AG04450 (cell line): ENCODE measurements at regions not wholly inside any gene's neighbourhood (a gene's known extent, or its start where the extent isn't known, plus 50 kb on each side); places are given as distances from the start of the nearest gene placed in this dataset.

Source experiments
- CTCF ChIA-PET: fragments of 300-600, 350-600 bp; formaldehyde crosslinking; extraction: SDS; loops from one replicate; lab custom pipeline; 2022; ENCODE audit warnings: antibody characterized with exemption, inconsistent platforms; lab: Charles Lee
- POLR2A ChIA-PET: fragments of 350-600 bp; formaldehyde crosslinking; extraction: SDS; loops from one replicate; lab custom pipeline; 2021; ENCODE audit warnings: antibody characterized with exemption, inconsistent platforms; lab: Yijun Ruan, JAX
- DNase-seq: peaks from one replicate; pipeline ENCODE4 v3.0.0-alpha.2; 2011; ENCODE audit warnings: low read depth, low spot score
- H3K27ac ChIP-seq: one replicate; pipeline ENCODE4 v1.5.1; 2012; ENCODE audit warnings: low read depth, low read length, control low read depth
- H3K27me3 ChIP-seq: one replicate; pipeline ENCODE4 v1.6.0; 2012; ENCODE audit warnings: low read length; ENCODE audit not compliant: control insufficient read depth, insufficient read depth
- H3K4me3 ChIP-seq: 2 replicates; pipeline ENCODE4 v1.5.1; 2011; ENCODE audit warnings: mild to moderate bottlenecking, low read depth, low read length, control low read depth
- H3K9me3 ChIP-seq: 2 replicates; pipeline ENCODE4 v1.5.1; 2012; ENCODE audit warnings: low read length; ENCODE audit not compliant: control insufficient read depth, insufficient read depth
- TF ChIP-seq, protein P1 (sequence below): IDR thresholded peaks from 2 replicates; pipeline ENCODE4 v1.5.1; 2011; ENCODE audit warnings: low read depth, low read length, control low read depth, inconsistent platforms

DNA sequence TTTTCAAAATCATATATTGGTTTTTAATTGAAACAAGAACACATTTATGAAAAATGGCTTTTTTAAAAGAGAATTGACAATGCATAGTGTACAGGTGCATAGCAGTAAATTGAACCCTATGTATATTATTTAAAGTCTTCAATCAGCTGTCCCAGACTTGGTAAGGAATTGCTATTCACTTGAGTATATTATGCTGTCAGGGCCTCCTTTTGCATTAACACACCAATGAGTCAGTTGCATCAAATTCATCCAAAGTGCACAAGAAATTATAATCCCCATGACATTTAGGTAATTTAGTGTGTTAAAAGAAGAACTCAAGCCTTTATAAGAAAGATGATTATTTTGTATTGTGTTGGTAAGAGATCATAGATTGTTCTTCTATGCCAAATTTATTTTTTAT, 748.8 kb upstream of the RIOK2 start:
- Histone ChIP-seq H3K27me3 (no peaks in the 10 kb centered on the region), H3K27ac (no peak overlapping the region), H3K4me3 (no peak overlapping the region), H3K9me3 (no peaks in the 10 kb centered on the region)
- TF ChIP-seq, protein P1, sequence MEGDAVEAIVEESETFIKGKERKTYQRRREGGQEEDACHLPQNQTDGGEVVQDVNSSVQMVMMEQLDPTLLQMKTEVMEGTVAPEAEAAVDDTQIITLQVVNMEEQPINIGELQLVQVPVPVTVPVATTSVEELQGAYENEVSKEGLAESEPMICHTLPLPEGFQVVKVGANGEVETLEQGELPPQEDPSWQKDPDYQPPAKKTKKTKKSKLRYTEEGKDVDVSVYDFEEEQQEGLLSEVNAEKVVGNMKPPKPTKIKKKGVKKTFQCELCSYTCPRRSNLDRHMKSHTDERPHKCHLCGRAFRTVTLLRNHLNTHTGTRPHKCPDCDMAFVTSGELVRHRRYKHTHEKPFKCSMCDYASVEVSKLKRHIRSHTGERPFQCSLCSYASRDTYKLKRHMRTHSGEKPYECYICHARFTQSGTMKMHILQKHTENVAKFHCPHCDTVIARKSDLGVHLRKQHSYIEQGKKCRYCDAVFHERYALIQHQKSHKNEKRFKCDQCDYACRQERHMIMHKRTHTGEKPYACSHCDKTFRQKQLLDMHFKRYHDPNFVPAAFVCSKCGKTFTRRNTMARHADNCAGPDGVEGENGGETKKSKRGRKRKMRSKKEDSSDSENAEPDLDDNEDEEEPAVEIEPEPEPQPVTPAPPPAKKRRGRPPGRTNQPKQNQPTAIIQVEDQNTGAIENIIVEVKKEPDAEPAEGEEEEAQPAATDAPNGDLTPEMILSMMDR, result no peak
- DNase-seq, result no peak
- POLR2A ChIA-PET, result no interaction called here
- CTCF ChIA-PET, result interaction anchor here (0.7 kb wide), 1 partner anchor 943 kb away, joined by 3 read pairs; no protein-coding TSS in a partner anchor

DNA sequence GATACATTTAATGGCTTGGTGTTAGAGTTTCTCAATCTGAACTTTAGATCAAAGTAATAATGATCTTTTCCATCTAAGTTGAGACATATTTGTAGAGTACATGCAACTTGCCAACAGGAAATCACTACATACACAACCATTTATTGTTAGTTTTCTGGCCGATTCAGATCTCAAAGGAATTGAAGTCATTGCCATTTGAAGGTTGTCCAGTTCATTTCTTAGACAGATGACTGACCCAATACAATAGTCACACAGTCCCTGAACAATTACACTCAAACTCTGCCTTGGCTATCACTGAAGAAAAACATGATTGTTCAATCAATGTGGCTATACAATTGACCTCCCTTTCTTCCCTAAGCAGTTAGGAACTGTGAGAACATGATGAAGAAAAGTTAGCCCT, 753.2 kb upstream of the RIOK2 start:
- CTCF ChIA-PET, result no interaction called here
- no peak overlapping the region for H3K4me3 ChIP-seq
- TF ChIP-seq, protein P1, result no peak
- H3K9me3 ChIP-seq, result no peaks in the 10 kb centered on the region
- H3K27me3 ChIP-seq, result no peaks in the 10 kb centered on the region
- H3K27ac ChIP-seq, result no peak overlapping the region
- DNase-seq, result no peak
- POLR2A ChIA-PET, result no interaction called here

DNA sequence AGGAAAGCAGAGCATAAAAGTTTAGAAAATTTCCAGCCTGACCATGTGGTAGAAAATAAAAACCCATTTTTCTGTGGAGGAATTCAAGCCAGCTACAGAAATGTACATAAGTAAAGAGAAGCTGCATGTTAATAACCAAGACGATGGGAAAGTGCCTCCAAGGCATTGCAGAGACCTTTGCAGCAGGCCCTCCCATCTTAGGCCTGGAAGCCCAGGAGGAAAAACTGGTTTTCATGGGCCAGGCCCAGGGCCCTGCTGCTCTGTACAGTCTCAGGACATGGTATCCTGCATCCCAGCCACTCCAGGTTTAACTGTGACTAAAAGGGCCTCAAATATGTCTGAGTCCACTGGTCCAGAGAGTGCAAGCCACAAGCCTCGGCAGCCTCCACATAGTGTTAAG, 754.8 kb upstream of the RIOK2 start:
- CTCF ChIA-PET, result no interaction called here
- Histone ChIP-seq H3K9me3 (no peaks in the 10 kb centered on the region), H3K27me3 (no peaks in the 10 kb centered on the region), H3K27ac (no peak overlapping the region), H3K4me3 (no peak overlapping the region)
- POLR2A ChIA-PET, result no interaction called here
- TF ChIP-seq, protein P1, result no peak
- no peak for DNase-seq

DNA sequence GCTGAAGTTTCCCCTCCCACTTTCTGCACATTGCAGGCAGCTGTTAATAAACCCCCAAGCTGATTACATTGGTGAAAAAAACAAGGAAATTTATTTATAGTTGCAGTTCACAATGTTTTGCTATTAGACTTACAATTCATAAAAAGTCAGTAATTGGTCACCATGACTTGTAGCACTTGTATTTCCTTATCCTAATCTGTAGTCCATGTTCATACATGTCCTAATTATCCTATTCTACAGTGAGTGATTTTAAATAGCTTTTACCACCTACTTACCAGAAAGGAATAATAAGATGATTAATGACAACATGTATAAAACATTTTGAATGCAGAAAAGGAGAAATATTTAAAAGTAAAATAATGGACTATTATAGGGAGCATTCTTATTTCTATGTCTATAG, 760.0 kb upstream of the RIOK2 start:
- H3K27me3 ChIP-seq, result no peaks in the 10 kb centered on the region
- H3K27ac ChIP-seq, result no peak overlapping the region
- no peak overlapping the region for H3K4me3 ChIP-seq
- TF ChIP-seq, protein P1, result no peak
- no peaks in the 10 kb centered on the region for H3K9me3 ChIP-seq
- POLR2A ChIA-PET, result no interaction called here
- CTCF ChIA-PET, result no interaction called here
- DNase-seq, result no peak

DNA sequence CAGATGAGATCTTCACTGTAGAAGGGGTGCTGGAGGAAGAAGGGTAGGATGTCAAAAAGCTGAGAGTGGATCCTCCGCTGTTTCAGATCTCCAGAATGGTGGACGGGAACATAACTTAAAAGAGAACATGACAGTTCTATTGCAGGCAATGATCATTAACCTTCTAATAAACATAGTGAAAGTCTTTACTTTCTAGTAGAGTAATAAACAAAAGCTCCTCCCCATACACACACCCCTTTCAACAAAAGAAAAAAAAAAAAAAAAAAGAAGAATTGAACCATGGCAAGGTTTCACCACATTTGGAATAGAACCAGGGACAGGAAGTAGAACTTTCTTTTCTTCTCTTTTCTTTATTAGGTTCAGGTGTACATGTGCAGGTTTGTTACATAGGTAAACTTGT, 768.1 kb upstream of the RIOK2 start:
- TF ChIP-seq, protein P1, result no peak

More for the DNA sequence above, 768.1 kb upstream of the RIOK2 start:
- H3K4me3 ChIP-seq, result no peak overlapping the region
- H3K9me3 ChIP-seq, result no peaks in the 10 kb centered on the region
- POLR2A ChIA-PET, result no interaction called here
- no peaks in the 10 kb centered on the region for H3K27me3 ChIP-seq
- DNase-seq, result no peak
- H3K27ac ChIP-seq, result no peak overlapping the region
- CTCF ChIA-PET, result interaction anchor here (0.7 kb wide), 1 partner anchor 129 kb away, joined by 4 read pairs; no protein-coding TSS in a partner anchor
